Peyer's patch (tissue), 4 donors: ENCODE measurements at regions not wholly inside any gene's neighbourhood (a gene's known extent, or its start where the extent isn't known, plus 50 kb on each side); places are given as distances from the start of the nearest gene placed in this dataset.

Source experiments
- DNase-seq, 3 donors: peaks; one replicate each; pipeline ENCODE4 v3.0.0-alpha.2; 2017 to 2019
- H3K27ac ChIP-seq, 4 donors: fragments of 200-600 bp; sonication (generic); one replicate each; pipeline ENCODE4 v1.5.1; 2016 to 2019
- H3K27me3 ChIP-seq, 2 donors: fragments of 200-600 bp; sonication (generic); one replicate each; pipeline ENCODE4 v1.5.1; 2019
- H3K36me3 ChIP-seq, 3 donors: fragments of 200-600 bp; sonication (generic); one replicate each; pipeline ENCODE4 v1.5.1; 2016 to 2019
- H3K4me1 ChIP-seq, 4 donors: fragments of 200-600 bp; sonication (generic); one replicate each; pipeline ENCODE4 v1.5.1; 2016 to 2019
- H3K4me3 ChIP-seq, 4 donors: fragments of 200-600 bp; sonication (generic); 1 replicate in 3 of 4; 2 replicates in 1 of 4; pipeline ENCODE4 v1.5.1; 2016 to 2019; ENCODE audit warnings: mild to moderate bottlenecking in 1 of 4
- H3K9me3 ChIP-seq, 4 donors: fragments of 200-600 bp; sonication (generic); one replicate each; pipeline ENCODE4 v1.5.1; 2016 to 2019; ENCODE audit warnings: mild to moderate bottlenecking in 1 of 4
- POLR2A ChIP-seq, 2 donors: fragments of 450-650 bp; IDR thresholded peaks; one replicate each; pipeline ENCODE4 v1.5.1; 2017; ENCODE audit warnings: antibody characterized with exemption in 2 of 2, mild to moderate bottlenecking in 2 of 2, moderate library complexity in 2 of 2
- TF ChIP-seq, protein P1 (sequence below), 6 experiments: fragments of 450-650 bp in 4 of 6; fragments of 200-600 bp in 2 of 6; sonication (generic) in 1 of 6; IDR thresholded peaks; one replicate each; pipeline ENCODE4 v1.5.1; 2017 to 2019; ENCODE audit warnings: antibody characterized with exemption in 6 of 6, mild to moderate bottlenecking in 3 of 6, moderate library complexity in 1 of 6

DNA sequence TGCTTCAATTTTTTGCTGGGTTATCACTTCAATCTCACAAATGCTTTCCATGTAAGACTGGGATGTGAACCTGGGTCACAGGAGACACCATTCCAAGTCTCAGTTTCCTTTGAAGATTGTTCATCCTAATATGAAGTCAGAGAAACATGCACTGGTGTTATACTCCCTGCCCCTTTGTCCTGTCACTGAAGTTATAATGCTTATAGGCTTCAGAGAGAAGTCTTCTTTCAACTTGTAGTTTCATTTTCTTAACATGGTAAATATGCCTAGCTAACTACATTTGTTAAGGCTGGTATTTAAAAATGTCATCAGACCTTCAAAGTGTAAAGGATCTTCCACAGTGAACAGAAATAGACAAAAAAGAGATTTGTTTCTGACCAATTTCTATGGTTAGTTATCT is 1195.9 kb downstream of the MRPL39 start:
- Histone ChIP-seq H3K4me3 (no peak overlapping the region), H3K27ac (no peak overlapping the region), H3K4me1 (no peaks in the 10 kb centered on the region), H3K36me3 (no peaks in the 10 kb centered on the region), H3K27me3 (no peaks in the 10 kb centered on the region), H3K9me3 (no peaks in the 10 kb centered on the region)
- no peak for DNase-seq
- TF ChIP-seq, protein P1, sequence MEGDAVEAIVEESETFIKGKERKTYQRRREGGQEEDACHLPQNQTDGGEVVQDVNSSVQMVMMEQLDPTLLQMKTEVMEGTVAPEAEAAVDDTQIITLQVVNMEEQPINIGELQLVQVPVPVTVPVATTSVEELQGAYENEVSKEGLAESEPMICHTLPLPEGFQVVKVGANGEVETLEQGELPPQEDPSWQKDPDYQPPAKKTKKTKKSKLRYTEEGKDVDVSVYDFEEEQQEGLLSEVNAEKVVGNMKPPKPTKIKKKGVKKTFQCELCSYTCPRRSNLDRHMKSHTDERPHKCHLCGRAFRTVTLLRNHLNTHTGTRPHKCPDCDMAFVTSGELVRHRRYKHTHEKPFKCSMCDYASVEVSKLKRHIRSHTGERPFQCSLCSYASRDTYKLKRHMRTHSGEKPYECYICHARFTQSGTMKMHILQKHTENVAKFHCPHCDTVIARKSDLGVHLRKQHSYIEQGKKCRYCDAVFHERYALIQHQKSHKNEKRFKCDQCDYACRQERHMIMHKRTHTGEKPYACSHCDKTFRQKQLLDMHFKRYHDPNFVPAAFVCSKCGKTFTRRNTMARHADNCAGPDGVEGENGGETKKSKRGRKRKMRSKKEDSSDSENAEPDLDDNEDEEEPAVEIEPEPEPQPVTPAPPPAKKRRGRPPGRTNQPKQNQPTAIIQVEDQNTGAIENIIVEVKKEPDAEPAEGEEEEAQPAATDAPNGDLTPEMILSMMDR (IDR thresholded peaks at IDR 0.05) = no peak
- TF ChIP-seq POLR2A (IDR thresholded peaks at IDR 0.05) = no peak

DNA sequence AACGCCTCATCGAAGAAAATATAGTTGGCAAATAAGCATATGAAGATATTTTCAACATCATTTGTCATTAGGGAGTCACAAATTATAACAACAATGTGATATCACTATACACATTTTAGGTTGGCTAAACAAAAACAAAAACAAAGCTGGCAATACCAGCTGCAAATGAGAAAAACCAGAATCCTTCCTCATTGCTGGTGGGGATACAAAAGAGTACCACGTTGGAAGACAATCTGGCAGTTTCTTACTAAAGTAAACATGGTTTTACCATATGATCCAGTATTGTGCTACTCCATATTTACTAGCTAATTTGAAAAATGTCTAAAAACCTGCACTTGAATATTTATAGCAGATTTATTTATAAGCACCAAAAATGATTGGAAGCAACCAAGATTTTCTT is 1204.1 kb downstream of the MRPL39 start:
- no peak overlapping the region for H3K27ac ChIP-seq
- DNase-seq = no peak
- H3K4me3 ChIP-seq = no peak overlapping the region
- TF ChIP-seq POLR2A (IDR thresholded peaks at IDR 0.05) = no peak
- TF ChIP-seq, protein P1 (IDR thresholded peaks at IDR 0.05) = no peak
- H3K9me3 ChIP-seq = no peaks in the 10 kb centered on the region
- H3K4me1 ChIP-seq = no peaks in the 10 kb centered on the region
- H3K36me3 ChIP-seq = no peaks in the 10 kb centered on the region
- no peaks in the 10 kb centered on the region for H3K27me3 ChIP-seq

DNA sequence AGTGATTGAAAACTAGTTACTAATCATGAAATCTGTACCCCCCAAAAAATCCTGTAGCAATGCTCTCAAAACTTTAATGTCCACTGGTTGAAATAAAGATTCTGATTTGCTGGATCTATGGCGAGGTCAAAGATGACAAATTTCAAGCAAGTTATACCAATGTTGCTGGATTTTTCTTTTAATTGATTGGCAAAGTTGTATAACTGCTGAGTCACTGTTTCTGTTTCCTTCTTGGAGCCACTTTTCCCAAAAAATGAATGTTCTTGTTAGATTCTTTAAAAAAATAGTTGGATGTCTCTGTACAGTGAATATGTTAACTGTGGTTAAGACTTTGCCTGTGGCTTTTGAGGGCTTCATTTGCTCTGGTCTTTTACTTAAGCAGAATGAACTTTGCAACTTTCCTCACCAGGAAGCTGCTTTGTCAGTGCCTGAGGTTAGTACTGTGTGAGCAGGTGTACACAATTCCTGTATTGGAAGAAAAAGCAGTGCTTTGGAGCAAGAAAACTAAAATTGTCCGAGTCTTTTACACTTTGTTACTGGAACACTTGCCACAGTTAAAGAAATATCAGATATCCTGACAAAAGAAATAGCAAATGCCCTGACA is 1211.9 kb downstream of the MRPL39 start:
- no peak for DNase-seq
- no peaks in the 10 kb centered on the region for H3K27me3 ChIP-seq
- TF ChIP-seq POLR2A (IDR thresholded peaks at IDR 0.05) = no peak
- TF ChIP-seq, protein P1 (IDR thresholded peaks at IDR 0.05) = no peak
- no peaks in the 10 kb centered on the region for H3K36me3 ChIP-seq
- H3K4me1 ChIP-seq = no peaks in the 10 kb centered on the region
- H3K9me3 ChIP-seq = no peaks in the 10 kb centered on the region
- H3K4me3 ChIP-seq = no peak overlapping the region
- H3K27ac ChIP-seq = no peak overlapping the region

DNA sequence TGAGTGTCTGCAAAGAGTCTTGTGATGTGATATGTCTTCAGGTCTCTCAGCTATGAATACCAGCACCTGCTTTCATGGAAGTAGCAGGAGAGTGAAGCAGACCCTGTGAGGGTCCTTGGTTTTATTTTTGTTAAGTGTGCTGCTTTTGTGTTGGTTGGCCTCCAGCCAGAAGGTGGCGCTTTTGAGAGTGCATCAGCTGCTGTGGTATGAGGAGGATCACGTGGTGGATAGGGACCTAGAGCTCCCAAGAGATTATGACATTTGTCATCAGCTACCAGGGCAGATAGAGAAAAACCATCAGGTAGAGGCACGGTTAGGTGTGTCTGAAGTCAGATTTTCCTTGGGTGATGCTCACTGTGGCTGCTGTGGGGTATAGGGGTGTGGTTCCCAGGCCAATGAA is 1232.1 kb downstream of the MRPL39 start:
- Histone ChIP-seq H3K9me3 (peaks cover 0 to 4% (median 0%) of the 10 kb centered on the region in 4 donors), H3K4me1 (no peaks in the 10 kb centered on the region), H3K36me3 (no peaks in the 10 kb centered on the region), H3K4me3 (no peak overlapping the region), H3K27me3 (no peaks in the 10 kb centered on the region), H3K27ac (no peak overlapping the region)
- DNase-seq = no peak
- no peak for TF ChIP-seq POLR2A (IDR thresholded peaks at IDR 0.05)
- TF ChIP-seq, protein P1 (IDR thresholded peaks at IDR 0.05) = no peak

DNA sequence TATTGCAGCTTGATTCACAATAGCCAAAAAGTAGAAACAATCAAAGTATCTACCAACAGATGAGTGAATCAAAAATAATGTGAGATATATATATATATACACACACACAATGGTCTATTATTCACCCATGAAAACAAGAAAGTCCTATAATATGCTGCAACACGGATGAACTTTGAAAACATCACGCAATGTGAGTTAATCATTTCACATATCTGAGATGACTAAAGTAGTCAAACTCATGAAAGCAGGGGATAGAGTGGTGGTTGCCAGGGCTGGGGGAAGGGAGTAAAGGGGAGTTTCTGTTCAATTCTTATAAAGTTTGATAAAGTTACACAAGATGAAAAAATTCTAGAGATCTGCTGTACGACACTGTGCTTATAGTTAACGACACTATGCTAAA is 1234.8 kb downstream of the MRPL39 start:
- no peak overlapping the region for H3K4me3 ChIP-seq
- TF ChIP-seq, protein P1 (IDR thresholded peaks at IDR 0.05) = no peak
- no peak for TF ChIP-seq POLR2A (IDR thresholded peaks at IDR 0.05)
- no peaks in the 10 kb centered on the region for H3K4me1 ChIP-seq
- no peaks in the 10 kb centered on the region for H3K36me3 ChIP-seq
- no peak for DNase-seq
- H3K27me3 ChIP-seq = no peaks in the 10 kb centered on the region
- H3K27ac ChIP-seq = no peak overlapping the region
- H3K9me3 ChIP-seq = peaks cover 0 to 4% (median 0%) of the 10 kb centered on the region in 4 donors

DNA sequence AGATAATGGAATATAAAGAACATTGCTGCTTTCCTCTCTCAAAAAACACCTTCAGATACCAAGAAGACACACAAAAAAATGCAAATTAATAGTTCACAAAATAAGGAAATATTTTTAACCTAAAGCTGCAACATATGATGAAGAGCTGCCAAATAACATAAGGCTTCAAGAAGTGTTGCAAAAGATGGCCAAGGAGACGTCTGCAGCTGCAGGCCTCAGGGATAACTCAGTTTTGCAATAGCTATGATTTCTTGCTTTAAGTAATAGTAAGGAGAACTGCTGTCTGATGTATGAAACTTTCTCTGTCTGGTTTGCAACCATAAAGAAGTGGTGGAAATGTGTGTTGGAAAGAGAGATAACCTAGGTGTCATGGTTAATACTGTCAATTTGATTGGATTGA is 1237.5 kb downstream of the MRPL39 start:
- no peaks in the 10 kb centered on the region for H3K27me3 ChIP-seq
- DNase-seq = no peak
- H3K4me3 ChIP-seq = no peak overlapping the region
- H3K9me3 ChIP-seq = peaks cover 0 to 3% (median 0%) of the 10 kb centered on the region in 4 donors
- H3K36me3 ChIP-seq = no peaks in the 10 kb centered on the region
- H3K4me1 ChIP-seq = no peaks in the 10 kb centered on the region
- no peak overlapping the region for H3K27ac ChIP-seq
- TF ChIP-seq POLR2A (IDR thresholded peaks at IDR 0.05) = no peak
